KG1 (cell line): ENCODE measurements at regions not wholly inside any gene's neighbourhood (a gene's known extent, or its start where the extent isn't known, plus 50 kb on each side); places are given as distances from the start of the nearest gene placed in this dataset.

Source experiments
- DNase-seq: peaks from one replicate; lab custom pipeline; 2025; lab: John Stamatoyannopoulos, UW

GRCh38 chr16:51426276-51426675, 275.2 kb upstream of the SALL1 start:
- no peak for DNase-seq

GRCh38 chr16:51420247-51420646, 269.2 kb upstream of the SALL1 start:
- no peak for DNase-seq

GRCh38 chr16:51419768-51420167, 268.7 kb upstream of the SALL1 start:
- no peak for DNase-seq

DNA sequence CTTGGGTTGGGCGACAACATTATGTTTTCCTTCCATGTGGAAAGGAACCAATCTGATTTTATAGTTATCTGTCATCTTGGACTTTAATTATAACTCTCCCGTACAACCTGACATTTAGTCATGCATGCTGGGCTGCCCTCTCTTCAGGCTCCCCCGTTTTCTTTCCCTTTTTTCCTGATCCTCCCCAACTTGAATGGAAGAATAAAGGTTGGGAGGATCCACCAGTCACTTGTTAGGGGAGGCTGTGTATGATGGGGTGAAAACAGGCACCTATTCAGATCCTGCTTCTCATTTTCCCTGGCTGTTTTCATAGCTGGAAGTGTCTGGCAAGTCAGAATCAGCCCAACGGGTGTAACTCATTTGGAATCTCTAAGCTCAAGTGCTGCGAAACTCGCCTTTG, 267.2 kb upstream of the SALL1 start:
- DNase-seq: no peak

DNA sequence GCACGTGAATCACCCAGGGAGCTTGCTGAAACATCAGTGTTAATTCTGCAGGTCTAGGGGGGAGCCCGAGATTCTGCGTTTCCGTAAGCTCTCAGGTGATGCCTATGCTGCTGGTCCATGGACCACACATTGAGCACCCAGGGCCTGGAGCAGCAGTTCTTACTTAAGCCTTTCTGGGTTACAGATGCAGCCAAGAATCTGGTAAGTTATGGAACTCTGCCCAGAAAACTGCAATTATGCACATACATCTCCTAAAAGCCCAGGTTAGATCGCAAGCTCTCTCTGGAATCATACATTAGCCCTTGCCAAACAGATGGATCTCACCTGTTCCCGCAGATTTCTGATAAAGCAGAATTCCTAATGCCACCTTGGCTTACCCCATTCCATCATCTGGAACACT, 265.9 kb upstream of the SALL1 start:
- DNase-seq: no peak

- DNase-seq: no peak
Observed at GRCh38 chr16:51410125-51410524, 259.1 kb upstream of the SALL1 start.

- no peak for DNase-seq
Observed at GRCh38 chr16:51409001-51409675, 258.1 kb upstream of the SALL1 start.

- DNase-seq: no peak
Observed at GRCh38 chr16:51408357-51408756, 257.3 kb upstream of the SALL1 start.

DNA sequence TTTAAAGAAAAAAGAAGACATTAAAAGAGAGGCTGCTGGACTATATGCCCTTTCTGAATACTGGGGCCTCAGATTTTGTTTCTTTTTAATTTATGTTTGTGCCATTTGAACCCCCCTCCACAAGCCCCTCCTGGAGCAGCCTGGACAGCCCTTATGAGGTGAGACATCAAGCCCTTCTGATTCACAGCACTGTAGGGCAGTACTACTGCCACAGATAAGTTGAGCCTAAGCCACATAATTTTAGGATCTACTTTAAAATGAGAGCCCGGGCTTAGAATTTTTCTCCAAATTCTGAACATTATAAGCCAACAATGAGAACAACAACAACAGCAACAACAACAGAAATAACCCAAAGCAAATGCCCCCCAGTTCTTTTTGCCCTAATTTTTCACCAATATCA, 256.9 kb upstream of the SALL1 start:
- no peak for DNase-seq

DNA sequence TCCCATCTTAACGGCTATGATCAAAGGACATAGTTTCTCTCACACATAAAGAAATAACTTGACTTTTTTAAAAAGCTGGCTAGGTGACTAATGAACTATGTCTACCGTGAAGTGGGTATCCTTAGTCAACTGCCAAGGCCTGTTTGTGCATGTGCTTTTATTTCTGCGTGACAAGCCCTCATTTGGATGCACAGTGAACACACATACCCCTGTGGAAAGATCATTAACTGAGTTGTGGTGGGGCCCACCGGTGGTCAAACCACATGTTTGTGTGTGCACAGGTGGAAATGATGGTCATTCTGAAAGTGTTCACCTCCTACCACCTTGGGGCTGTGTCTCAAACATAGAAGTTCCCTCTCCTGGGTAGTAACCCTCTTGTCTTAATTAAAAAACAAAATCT, 256.1 kb upstream of the SALL1 start:
- DNase-seq: no peak

- DNase-seq: no peak
Observed at GRCh38 chr16:51405361-51405760, 254.3 kb upstream of the SALL1 start.

DNA sequence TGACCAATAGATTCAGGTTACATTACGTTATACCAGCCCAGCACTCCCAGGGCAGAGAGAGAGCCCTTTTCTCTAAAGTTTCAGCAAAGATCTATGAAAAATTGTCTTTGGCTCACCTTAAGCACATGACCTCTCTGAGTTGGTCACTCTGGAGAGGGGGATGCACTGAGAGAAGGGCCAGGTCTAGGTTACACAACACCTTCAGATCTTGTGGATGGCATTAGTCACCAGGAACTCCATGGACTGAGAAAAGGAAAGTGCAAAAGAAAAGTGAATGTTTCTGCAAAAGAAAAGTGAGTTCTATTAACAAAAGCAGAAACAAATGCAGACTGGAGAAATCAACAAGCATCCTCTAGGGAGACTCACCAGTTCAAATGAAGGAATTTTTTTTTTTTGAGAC, 253.3 kb upstream of the SALL1 start:
- DNase-seq: no peak

- no peak for DNase-seq
Observed at GRCh38 chr16:51402785-51403184, 251.7 kb upstream of the SALL1 start.

DNA sequence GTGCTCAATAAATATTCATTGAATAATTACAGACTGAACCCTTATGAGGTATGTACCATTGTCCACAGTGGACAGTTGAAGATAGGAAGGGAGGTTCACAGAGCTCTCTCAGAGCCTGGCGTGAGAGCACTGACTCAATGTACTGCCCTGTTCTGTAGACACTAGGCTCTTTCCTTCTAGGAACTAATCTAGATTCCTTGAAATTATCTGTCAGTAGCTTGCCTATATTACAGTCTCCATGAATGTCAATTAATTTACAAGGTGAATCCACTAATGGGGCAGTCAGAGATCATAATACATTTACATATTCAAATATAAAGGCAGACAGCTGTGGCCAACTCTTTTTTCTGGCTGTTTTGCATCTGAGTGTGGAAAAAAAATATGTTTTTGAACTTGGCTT, 251.2 kb upstream of the SALL1 start:
- DNase-seq: no peak

GRCh38 chr16:51401673-51402072, 250.6 kb upstream of the SALL1 start:
- no peak for DNase-seq

- no peak for DNase-seq
Observed at GRCh38 chr16:51399908-51400670, 249.0 kb upstream of the SALL1 start.

- DNase-seq: no peak
Observed at GRCh38 chr16:51394421-51394820, 243.4 kb upstream of the SALL1 start.

GRCh38 chr16:51393381-51394005, 242.4 kb upstream of the SALL1 start:
- DNase-seq: no peak

GRCh38 chr16:51392521-51393187, 241.6 kb upstream of the SALL1 start:
- no peak for DNase-seq

- no peak for DNase-seq
Observed at GRCh38 chr16:51391798-51392511, 240.9 kb upstream of the SALL1 start.

GRCh38 chr16:51390877-51391276, 239.8 kb upstream of the SALL1 start:
- no peak for DNase-seq

DNA sequence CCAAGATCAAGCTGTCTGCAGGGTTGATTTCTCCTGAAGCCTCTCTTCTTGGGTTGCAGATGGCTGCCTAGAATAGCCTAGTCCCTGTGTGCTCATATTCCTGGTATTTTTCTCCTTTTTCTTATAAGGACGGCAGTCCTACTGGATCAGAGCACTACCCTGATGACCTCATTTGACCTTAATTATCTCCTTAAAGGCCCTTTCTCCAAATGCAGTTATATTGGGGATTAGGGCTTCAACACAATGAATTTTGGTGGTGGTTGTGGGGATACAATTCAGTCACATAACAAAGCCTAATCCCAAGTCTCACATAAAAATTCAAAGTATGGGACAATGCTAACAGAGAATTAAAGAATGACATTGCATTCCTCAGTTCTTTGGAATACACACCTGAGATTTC, 238.8 kb upstream of the SALL1 start:
- DNase-seq: no peak
